ENCODE measurements at regions not wholly inside any gene's neighbourhood (a gene's known extent, or its start where the extent isn't known, plus 50 kb on each side); places are given as distances from the start of the nearest gene placed in this dataset.

DNA sequence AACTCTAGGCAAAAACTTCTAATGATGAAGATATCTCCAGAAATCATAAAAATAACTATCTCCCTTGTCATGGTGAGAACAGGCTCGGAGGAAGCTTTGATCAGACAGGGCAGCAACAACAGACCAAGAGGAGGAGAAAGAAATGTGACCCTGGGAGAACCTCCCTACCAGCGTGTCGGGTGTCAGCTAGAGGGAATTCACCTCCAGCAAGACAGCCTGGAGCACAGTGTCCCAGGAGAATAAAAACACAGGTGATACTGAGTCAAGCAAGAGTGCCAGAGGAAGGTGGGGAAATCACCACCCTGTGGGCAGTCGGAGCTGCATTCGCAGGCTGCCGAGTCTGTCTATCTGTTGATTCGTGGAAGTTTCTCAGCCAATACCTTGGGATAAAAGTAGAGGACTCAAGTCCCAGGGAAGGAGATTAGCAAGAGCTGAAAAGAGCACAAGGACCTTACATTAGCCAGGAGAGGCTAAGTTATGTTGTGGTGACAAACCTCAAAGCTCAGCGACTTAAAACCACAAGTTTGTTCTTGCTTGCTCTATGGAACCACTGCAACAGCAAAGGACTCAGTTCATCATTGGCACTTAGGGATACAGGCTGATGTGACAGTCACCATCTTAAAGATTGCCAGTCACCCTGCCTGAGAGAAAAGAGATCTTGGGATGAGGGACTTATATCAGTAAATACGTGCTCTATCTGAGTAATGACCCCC lies 598.3 kb downstream of the CCDC171 start:
- no peak overlapping the region for H3K27ac Mint-ChIP-seq (ENCODE audit: unreplicated experiment)
- no peak for DNase-seq (ENCODE audit: extremely low spot score, unreplicated experiment)
- peaks cover 3% of the 10 kb centered on the region for H3K9me3 Mint-ChIP-seq (ENCODE audit: unreplicated experiment)
- peaks cover 2% of the 10 kb centered on the region for H3K4me1 Mint-ChIP-seq (ENCODE audit: unreplicated experiment)
- TF ChIP-seq, protein P1, sequence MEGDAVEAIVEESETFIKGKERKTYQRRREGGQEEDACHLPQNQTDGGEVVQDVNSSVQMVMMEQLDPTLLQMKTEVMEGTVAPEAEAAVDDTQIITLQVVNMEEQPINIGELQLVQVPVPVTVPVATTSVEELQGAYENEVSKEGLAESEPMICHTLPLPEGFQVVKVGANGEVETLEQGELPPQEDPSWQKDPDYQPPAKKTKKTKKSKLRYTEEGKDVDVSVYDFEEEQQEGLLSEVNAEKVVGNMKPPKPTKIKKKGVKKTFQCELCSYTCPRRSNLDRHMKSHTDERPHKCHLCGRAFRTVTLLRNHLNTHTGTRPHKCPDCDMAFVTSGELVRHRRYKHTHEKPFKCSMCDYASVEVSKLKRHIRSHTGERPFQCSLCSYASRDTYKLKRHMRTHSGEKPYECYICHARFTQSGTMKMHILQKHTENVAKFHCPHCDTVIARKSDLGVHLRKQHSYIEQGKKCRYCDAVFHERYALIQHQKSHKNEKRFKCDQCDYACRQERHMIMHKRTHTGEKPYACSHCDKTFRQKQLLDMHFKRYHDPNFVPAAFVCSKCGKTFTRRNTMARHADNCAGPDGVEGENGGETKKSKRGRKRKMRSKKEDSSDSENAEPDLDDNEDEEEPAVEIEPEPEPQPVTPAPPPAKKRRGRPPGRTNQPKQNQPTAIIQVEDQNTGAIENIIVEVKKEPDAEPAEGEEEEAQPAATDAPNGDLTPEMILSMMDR (IDR thresholded peaks at IDR 0.05), result no peak
- H3K27me3 Mint-ChIP-seq (ENCODE audit: unreplicated experiment), result no peaks in the 10 kb centered on the region
- H3K36me3 Mint-ChIP-seq (ENCODE audit: unreplicated experiment), result no peaks in the 10 kb centered on the region
- no peak overlapping the region for H3K4me3 Mint-ChIP-seq (ENCODE audit: unreplicated experiment)

DNA sequence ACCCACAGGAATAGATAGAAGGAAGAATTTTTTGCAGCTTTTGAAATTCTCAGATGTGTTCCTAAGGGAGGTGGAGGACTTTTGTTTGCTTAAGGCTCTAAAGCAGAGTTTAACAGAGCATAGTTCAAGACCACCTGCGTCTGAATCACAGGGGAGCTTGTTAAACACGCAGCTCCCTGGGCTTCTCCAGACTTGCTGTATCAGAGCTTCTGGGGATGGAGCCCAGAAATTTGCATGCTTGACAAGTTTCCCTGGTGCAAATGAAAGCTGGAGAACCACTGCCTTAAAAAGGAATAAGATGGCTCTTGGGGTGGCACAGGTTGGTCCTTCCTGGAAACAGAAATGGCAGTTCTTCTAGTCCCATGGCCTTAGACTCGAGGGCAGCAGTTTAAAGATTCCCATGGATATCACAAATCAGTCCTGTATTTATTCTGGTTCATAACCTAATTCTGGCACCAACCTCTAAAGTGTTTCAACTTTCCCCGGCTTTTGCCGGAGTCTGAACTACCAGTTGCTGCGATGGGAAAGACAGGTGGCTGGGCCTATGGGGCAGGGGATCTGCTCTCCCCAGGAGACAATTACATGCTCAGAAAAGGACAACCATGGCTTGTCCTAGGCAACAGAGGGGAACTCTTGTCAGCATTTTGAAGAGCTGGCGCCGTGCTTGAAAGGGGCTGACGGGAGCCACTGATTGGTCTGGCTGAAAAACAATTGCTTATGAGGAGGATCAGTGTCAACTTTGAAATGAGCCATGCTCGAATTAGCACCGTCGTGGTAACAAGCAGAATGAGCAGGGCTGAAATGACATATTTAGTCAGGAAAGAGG lies 599.6 kb downstream of the CCDC171 start:
- Mint-ChIP-seq H3K27me3 (ENCODE audit: unreplicated experiment) (no peaks in the 10 kb centered on the region), H3K27ac (ENCODE audit: unreplicated experiment) (no peak overlapping the region)

DNA sequence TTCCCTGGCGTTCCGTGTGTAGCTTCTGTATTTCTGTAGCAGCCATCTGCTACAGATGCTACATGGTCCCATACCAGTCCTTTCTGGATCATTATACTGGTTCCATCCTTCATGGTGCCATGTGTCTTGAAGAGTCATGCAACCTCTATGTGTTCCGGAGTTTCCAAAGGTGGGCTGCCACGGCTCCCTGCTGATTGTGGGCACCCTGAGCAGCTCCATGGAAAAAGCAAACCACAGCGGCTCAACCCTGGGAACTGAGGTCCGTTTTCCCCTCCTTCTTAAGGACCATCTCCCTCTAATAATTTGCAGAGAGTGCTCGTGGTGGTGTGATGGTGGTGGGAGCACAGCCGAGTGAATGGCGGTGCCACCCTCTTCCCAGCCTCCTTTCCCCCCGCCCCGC lies 600.4 kb downstream of the CCDC171 start:
- Mint-ChIP-seq H3K27ac (ENCODE audit: unreplicated experiment) (no peak overlapping the region), H3K4me1 (ENCODE audit: unreplicated experiment) (peaks cover 2% of the 10 kb centered on the region), H3K27me3 (ENCODE audit: unreplicated experiment) (no peaks in the 10 kb centered on the region), H3K4me3 (ENCODE audit: unreplicated experiment) (no peak overlapping the region), H3K9me3 (ENCODE audit: unreplicated experiment) (peaks cover 3% of the 10 kb centered on the region), H3K36me3 (ENCODE audit: unreplicated experiment) (no peaks in the 10 kb centered on the region)
- DNase-seq (ENCODE audit: extremely low spot score, unreplicated experiment), result no peak
- TF ChIP-seq, protein P1 (IDR thresholded peaks at IDR 0.05), result no peak

More for the DNA sequence above, 599.6 kb downstream of the CCDC171 start:
- peaks cover 2% of the 10 kb centered on the region for H3K4me1 Mint-ChIP-seq (ENCODE audit: unreplicated experiment)
- H3K4me3 Mint-ChIP-seq (ENCODE audit: unreplicated experiment), result no peak overlapping the region
- DNase-seq (ENCODE audit: extremely low spot score, unreplicated experiment), result peak; percentile 44
- TF ChIP-seq, protein P1 (IDR thresholded peaks at IDR 0.05), result no peak
- peaks cover 3% of the 10 kb centered on the region for H3K9me3 Mint-ChIP-seq (ENCODE audit: unreplicated experiment)
- no peaks in the 10 kb centered on the region for H3K36me3 Mint-ChIP-seq (ENCODE audit: unreplicated experiment)

DNA sequence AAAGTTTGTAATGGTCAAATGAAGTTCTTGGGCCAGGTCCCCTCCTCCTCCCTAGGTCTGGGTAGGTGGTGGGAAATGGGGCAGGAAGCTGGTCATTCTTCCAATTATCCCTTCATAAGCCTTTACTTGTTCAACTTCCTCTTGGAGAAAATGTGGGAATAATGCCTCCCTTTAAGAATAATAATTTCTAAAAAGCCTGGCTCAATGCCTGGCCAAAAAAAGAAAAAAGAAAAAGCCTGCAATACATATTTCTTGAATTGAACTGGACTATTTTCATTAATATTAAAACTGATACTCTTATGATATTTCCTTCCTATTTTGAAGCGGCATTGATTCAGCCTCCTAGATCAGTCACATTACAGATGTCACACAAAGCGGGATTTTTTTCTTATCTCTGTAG lies 600.9 kb downstream of the CCDC171 start:
- no peak for DNase-seq (ENCODE audit: extremely low spot score, unreplicated experiment)
- Mint-ChIP-seq H3K4me1 (ENCODE audit: unreplicated experiment) (peaks cover 2% of the 10 kb centered on the region), H3K27me3 (ENCODE audit: unreplicated experiment) (no peaks in the 10 kb centered on the region), H3K27ac (ENCODE audit: unreplicated experiment) (no peak overlapping the region), H3K4me3 (ENCODE audit: unreplicated experiment) (no peak overlapping the region), H3K9me3 (ENCODE audit: unreplicated experiment) (peaks cover 3% of the 10 kb centered on the region), H3K36me3 (ENCODE audit: unreplicated experiment) (no peaks in the 10 kb centered on the region)
- TF ChIP-seq, protein P1 (IDR thresholded peaks at IDR 0.05), result no peak

DNA sequence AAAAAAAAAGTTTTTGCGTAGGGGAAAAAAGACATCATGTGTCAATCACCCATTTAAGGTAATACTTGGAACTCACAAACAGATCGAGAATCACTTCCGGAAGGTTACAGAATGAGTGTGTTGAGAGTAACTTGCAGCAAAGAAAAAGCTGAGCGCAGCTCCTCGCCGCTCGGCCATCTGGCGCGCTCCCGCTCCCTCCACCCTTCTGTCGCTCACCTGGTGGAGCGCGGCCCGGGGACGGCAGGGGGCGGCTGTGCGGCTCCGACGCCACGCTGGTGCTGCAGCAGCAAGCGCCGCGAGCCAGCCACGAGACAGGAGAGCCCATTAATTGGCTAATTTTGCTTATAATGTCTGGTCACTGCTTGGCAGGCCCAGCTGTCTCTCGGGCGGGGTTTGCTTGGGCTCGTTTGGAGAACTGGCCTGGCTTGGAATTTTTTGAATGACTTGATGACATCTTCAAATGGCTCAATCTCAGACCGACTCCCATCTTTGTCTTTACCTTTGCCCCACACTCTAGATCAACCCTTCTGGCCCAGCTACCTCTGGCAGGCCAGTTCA lies 601.8 kb downstream of the CCDC171 start:
- no peaks in the 10 kb centered on the region for H3K36me3 Mint-ChIP-seq (ENCODE audit: unreplicated experiment)
- H3K9me3 Mint-ChIP-seq (ENCODE audit: unreplicated experiment), result no peaks in the 10 kb centered on the region
- H3K4me3 Mint-ChIP-seq (ENCODE audit: unreplicated experiment), result no peak overlapping the region
- no peak for DNase-seq (ENCODE audit: extremely low spot score, unreplicated experiment)
- H3K27me3 Mint-ChIP-seq (ENCODE audit: unreplicated experiment), result no peaks in the 10 kb centered on the region
- TF ChIP-seq, protein P1 (IDR thresholded peaks at IDR 0.05), result peak; percentile 34
- no peak overlapping the region for H3K27ac Mint-ChIP-seq (ENCODE audit: unreplicated experiment)
- H3K4me1 Mint-ChIP-seq (ENCODE audit: unreplicated experiment), result peaks cover 2% of the 10 kb centered on the region

Data from osteocyte (in vitro differentiated cells).